ENCODE measurements at regions not wholly inside any gene's neighbourhood (a gene's known extent, or its start where the extent isn't known, plus 50 kb on each side); places are given as distances from the start of the nearest gene placed in this dataset.

DNA sequence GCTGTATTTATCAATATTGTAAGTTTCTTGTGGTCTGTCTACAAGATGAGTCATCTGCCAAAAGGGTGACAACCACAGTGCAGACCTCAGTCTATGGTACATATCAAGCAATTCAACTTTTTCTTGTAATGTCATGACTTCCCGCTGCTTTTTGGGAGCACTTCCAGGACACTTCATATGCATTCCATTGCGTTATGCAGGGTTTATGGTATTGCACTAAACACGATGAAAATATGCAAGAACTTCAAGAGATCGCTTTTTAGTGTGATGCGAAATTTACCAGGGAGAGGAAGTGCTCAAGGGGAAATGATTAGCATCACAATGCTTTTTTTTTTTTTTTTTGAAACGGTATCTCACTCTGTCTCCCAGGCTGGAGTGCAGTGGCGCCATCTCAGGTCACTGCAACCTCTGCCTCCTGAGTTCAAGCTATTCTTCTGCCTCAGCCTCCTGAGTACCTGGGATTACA, 166.5 kb downstream of the TFAP2A start:
- no peak for DNase-seq (ENCODE audit: low read depth, low spot score)

- DNase-seq (ENCODE audit: low read depth, low spot score) = no peak
Measured at GRCh38 chr6:10237298-10238038, 177.4 kb downstream of the TFAP2A start.

- no peak for DNase-seq (ENCODE audit: low read depth, low spot score)
Measured at GRCh38 chr6:10235344-10235743, 179.5 kb downstream of the TFAP2A start.

DNA sequence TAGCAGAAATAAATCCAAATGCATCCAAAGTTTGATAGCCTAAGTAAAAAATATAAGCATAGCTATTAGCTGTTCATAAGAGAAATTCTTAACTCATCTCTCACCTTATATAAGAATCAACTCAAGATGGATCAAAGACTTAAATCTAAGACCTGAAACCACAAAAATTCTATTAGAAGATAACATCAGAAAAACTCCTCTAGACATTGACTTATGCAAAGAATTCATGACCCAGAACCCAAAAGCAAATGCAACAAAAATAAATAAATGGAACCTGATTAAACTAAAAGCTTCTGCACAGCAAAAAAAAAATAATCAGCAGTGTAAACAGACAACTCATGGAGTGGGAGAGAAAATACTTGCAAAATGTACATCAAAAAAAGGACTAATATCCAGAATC, 184.3 kb downstream of the TFAP2A start:
- no peak for DNase-seq (ENCODE audit: low read depth, low spot score)

GRCh38 chr6:10223841-10224240, 191.0 kb downstream of the TFAP2A start:
- no peak for DNase-seq (ENCODE audit: low read depth, low spot score)

DNA sequence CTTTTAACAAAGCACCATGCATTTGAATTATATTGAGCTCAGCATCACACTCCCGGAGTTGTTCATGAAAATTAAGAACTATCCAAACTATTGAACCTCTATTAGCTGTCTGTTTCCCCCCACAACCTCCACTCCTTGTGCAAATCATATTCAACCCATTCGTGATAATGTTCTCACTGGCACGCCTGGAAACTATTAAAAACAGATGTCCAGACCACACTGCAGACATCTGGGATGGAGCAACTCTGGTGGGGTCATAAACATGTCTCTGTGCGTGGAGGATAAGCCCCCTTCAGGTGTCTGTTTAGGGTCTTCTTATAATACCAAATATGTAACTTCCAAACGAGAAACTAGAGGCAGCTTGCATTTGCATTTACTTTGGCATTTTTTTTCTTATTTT, 193.7 kb downstream of the TFAP2A start:
- no peak for DNase-seq (ENCODE audit: low read depth, low spot score)

DNA sequence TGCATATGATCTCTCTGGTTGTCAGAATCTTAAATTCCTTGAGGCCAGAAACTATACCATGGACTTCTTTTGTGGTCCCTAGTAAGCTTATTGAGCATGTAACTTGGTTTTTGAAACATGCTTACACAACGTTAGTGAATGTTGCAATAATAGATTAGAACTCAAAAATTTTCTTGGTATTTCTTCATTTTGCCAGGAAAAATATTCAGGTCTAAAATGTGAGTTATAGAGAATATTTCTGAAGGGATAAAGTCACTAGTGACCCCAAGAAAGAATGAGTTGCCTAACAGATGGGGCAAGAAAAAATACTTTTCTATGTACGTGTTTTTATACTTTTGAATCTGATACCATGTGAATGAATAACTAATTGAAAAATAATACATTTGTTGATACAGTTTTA, 195.4 kb downstream of the TFAP2A start:
- no peak for DNase-seq (ENCODE audit: low read depth, low spot score)

DNA sequence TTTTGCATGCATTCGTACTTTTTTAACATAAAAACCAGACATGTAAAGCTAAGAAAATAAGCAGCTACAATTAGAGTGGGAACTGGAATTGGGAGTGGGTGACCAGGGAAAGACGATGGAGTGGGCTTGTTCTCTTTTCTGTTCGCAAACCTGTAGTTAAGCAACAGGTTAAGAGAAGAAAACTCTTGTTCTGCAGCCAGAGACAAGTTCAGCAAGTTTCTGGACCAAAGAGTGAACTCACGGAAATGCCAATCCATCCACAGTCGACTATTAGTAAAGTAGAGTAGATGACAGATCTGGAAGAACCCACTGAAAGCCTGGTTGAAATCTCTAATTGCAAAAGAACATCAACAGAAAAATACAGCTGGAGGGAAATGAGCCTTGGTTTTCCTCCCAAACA, 197.8 kb downstream of the TFAP2A start:
- DNase-seq (ENCODE audit: low read depth, low spot score) = no peak

DNA sequence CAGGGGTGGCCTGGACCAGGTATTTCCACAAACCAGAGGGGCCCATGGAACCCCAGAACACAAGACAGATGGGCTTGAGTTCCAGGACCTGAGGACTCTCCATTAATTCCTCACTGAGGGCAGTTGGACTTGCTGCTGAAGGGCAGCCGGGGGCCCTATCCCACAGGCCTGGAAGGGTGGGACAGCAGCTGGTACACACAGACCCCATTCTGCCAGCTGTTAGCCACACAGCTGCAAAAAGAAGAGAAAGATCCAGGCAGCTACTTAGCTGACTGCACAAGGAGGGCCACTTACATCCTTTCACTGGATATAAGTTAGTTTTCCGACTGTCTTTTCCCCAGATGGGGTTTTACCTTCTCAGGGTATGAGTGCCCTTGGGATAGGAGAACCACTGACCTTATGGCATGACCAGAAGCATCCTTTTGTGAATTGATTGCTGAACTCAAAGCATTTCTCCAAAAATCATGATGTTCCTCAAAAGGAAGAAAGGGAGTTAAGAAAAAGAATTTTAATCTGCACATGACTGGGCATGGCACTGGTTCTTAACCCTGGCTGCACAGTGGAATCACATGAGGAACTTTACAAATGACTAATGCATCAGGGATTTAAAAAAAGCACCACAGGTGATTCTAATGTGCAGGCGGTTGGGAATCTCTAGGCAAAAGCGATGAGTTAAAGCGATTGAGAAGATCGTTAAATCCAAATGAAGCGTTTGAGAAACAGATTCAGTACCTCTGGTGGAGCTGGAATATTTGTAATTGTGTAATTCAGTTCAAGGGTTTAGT, 199.4 kb downstream of the TFAP2A start:
- no peak for DNase-seq (ENCODE audit: low read depth, low spot score)

- peak; percentile 27 for DNase-seq (ENCODE audit: low read depth, low spot score)
Measured at GRCh38 chr6:10210052-10210451, 204.8 kb downstream of the TFAP2A start.

GRCh38 chr6:10205892-10206291, 209.0 kb downstream of the TFAP2A start:
- DNase-seq (ENCODE audit: low read depth, low spot score) = no peak

GRCh38 chr6:10205120-10205519, 209.8 kb downstream of the TFAP2A start:
- peak; percentile 11 for DNase-seq (ENCODE audit: low read depth, low spot score)

GRCh38 chr6:10203651-10204050, 211.2 kb downstream of the TFAP2A start:
- DNase-seq (ENCODE audit: low read depth, low spot score) = no peak

GRCh38 chr6:10202581-10202980, 212.3 kb downstream of the TFAP2A start:
- no peak for DNase-seq (ENCODE audit: low read depth, low spot score)

- no peak for DNase-seq (ENCODE audit: low read depth, low spot score)
Measured at GRCh38 chr6:10201606-10202510, 213.0 kb downstream of the TFAP2A start.

- no peak for DNase-seq (ENCODE audit: low read depth, low spot score)
Measured at GRCh38 chr6:10196090-10196489, 218.8 kb downstream of the TFAP2A start.

DNA sequence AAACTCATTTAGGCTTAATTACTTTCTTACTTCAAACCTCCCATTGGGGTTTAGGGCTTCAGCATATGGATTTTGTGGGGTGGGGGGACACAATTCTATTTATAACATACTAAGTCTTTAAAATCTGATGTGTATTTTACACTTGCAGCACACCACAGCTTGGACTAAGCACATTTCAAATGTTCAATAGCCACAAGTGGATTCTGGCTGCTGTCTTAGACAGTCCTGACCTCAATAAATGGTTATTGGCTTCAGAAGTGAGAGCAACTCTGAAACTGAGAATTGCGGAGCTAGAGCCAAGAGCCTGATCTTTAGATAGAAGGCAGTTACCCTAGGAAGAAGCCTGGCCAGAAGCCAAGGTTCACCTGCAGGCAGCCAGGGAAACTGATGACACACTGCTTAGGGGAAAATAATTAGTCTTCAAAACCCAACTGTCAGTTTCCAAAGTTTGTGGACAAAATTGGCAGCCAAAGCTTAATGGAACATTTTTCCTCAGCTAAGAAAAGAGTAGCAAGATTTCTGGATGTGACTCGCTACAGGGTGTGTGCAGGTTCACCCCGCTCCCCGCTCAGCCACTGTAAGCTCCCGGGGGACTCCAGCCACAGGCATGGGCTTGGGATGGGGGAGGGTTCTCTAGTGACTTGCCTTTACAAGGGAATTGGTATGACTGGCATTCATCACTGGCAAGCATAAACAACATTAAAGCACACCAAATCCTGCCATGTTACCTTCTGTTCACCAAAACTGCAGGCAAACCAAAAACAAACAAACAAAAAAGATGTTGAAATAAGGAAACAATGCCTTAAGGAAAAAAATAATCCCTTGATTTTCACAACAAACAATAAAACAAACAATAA, 219.8 kb downstream of the TFAP2A start:
- no peak for DNase-seq (ENCODE audit: low read depth, low spot score)

GRCh38 chr6:10193321-10193720, 221.6 kb downstream of the TFAP2A start:
- DNase-seq (ENCODE audit: low read depth, low spot score) = no peak

DNA sequence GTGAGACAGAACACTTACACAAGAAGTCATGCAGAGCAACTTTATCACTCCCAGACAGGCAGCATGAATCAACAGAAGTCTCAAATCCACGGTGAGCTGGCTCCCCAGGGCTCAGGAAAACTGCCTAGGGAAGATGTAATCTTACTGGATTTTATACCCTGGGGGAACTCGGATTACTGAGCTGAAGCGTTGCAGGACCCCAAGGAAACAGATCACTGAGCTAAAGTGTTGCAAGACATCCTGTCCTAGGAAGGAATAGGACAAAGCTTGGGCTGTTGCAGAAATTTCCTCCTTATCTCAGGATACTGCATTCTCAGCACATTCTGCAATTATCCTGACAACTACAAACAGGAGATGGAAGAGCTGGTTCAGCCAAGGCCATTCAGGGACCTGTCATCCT, 224.8 kb downstream of the TFAP2A start:
- DNase-seq (ENCODE audit: low read depth, low spot score) = no peak

DNA sequence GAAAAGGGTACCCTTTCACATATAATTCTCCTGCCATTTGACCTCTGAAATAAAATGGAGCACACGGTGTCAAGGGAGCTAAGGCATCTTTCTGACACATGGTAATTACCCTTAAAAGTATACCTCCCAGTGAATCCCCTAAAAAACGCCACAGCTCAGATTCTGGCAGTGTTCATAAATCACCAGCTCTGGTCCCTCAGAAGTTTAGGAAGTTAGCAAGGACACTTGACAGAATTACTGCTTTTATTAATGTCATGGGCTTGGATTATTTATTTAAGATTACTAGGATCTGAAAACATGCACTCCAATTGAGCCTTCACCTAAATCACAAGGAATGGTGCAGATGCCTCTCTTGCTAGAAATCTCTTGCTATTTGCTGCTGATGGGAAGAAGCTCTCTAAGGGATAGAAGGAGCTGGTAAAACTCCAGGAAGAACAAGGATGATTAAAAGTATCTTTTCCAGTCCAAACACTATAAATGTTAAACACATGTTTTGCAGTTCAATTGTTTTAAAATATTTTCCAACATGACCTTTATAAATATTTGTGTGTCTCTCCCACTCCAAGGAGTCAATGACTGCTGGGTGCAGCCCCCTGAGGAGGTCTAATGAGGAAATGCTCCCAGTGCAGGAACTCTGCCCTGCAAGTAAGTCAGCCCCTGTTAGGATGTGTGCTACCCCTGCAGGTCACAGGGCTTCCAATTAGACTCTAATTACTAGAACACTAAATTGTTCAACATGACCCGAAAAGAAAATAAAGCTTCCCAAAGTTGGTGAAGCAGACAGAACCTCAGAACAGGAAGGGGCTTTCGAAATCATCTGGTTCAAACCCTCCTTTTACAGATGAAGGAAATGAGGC, 230.3 kb downstream of the TFAP2A start:
- DNase-seq (ENCODE audit: low read depth, low spot score) = no peak
